ENCODE measurements at regions not wholly inside any gene's neighbourhood (a gene's known extent, or its start where the extent isn't known, plus 50 kb on each side); places are given as distances from the start of the nearest gene placed in this dataset.

GRCh38 chr4:126783191-126783590 lies 849.6 kb upstream of the INTU start:
- H3K4me1 ChIP-seq (ENCODE audit: insufficient read depth, low read length) = no peaks in the 10 kb centered on the region
- Mint-ChIP-seq H3K36me3 (no peaks in the 10 kb centered on the region), H3K4me1 (no peaks in the 10 kb centered on the region), H3K27ac (no peak overlapping the region), H3K4me3 (no peak overlapping the region), H3K9me3 (peaks cover 1 to 19% (median 4%) of the 10 kb centered on the region in 5 donors), H3K27me3 (no peaks in the 10 kb centered on the region)
- no peak for DNase-seq
- H3K27ac ChIP-seq (ENCODE audit: low read depth, low read length) = no peak overlapping the region
- no peaks in the 10 kb centered on the region for H3K27me3 ChIP-seq (ENCODE audit: insufficient read depth, low read length, poor library complexity, severe bottlenecking)
- CTCF ChIA-PET = no interaction called here
- no peaks in the 10 kb centered on the region for H3K36me3 ChIP-seq (ENCODE audit: insufficient read depth, low read length)
- H3K4me3 ChIP-seq (ENCODE audit: low read length) = no peak overlapping the region
- POLR2A ChIA-PET = no interaction called here
- no peaks in the 10 kb centered on the region for H3K9me3 ChIP-seq (ENCODE audit: low read length)

DNA sequence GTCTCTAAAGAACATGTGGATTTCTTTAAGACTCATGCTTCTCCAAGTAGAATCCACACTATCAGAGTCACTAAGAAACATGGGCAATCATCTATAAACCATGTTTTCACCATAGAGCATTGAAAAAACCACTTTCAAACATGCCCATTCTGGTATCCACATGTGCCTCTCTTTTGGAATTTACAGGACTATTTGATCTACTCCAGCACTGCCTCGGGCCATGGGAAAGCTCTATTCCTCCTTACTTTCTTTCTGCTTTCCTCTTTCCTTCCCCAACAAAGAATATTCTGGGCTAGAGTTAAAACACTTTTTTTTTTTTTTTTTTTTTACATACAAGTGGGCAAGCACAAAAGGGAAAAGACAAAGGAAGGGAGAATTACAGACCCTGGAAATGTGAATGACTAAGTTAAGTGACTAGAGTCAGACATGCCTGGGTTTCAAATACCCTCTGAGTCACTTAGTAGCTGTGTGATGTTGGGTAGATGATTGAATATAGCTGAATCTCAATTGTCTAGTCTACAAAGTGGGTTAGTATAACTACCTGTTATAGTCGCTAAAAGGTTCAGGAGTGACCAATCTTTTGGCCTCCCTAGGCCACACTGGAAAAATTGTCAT lies 847.7 kb upstream of the INTU start:
- CTCF ChIA-PET = interaction anchor here (1.3 kb wide), 1 partner anchor 10 kb away, joined by 4 read pairs; no protein-coding TSS in a partner anchor
- Histone ChIP-seq H3K27ac (ENCODE audit: low read depth, low read length) (no peak overlapping the region), H3K36me3 (ENCODE audit: insufficient read depth, low read length) (no peaks in the 10 kb centered on the region), H3K4me1 (ENCODE audit: insufficient read depth, low read length) (no peaks in the 10 kb centered on the region), H3K27me3 (ENCODE audit: insufficient read depth, low read length, poor library complexity, severe bottlenecking) (no peaks in the 10 kb centered on the region), H3K4me3 (ENCODE audit: low read length) (no peak overlapping the region), H3K9me3 (ENCODE audit: low read length) (no peaks in the 10 kb centered on the region)
- Mint-ChIP-seq H3K27ac (no peak overlapping the region), H3K4me1 (no peaks in the 10 kb centered on the region), H3K9me3 (peaks cover 0 to 19% (median 3%) of the 10 kb centered on the region in 5 donors), H3K4me3 (no peak overlapping the region), H3K27me3 (no peaks in the 10 kb centered on the region), H3K36me3 (no peaks in the 10 kb centered on the region)
- no peak for DNase-seq
- POLR2A ChIA-PET = no interaction called here

GRCh38 chr4:126790633-126791032 lies 842.1 kb upstream of the INTU start:
- POLR2A ChIA-PET = no interaction called here
- H3K9me3 ChIP-seq (ENCODE audit: low read length) = no peaks in the 10 kb centered on the region
- Mint-ChIP-seq H3K27ac (no peak overlapping the region), H3K4me3 (no peak overlapping the region), H3K36me3 (no peaks in the 10 kb centered on the region), H3K4me1 (no peaks in the 10 kb centered on the region), H3K9me3 (peaks cover 0 to 29% (median 0%) of the 10 kb centered on the region in 5 donors), H3K27me3 (no peaks in the 10 kb centered on the region)
- CTCF ChIA-PET = no interaction called here
- H3K36me3 ChIP-seq (ENCODE audit: insufficient read depth, low read length) = no peaks in the 10 kb centered on the region
- no peak overlapping the region for H3K4me3 ChIP-seq (ENCODE audit: low read length)
- no peaks in the 10 kb centered on the region for H3K27me3 ChIP-seq (ENCODE audit: insufficient read depth, low read length, poor library complexity, severe bottlenecking)
- no peaks in the 10 kb centered on the region for H3K4me1 ChIP-seq (ENCODE audit: insufficient read depth, low read length)
- H3K27ac ChIP-seq (ENCODE audit: low read depth, low read length) = no peak overlapping the region
- DNase-seq = no peak

GRCh38 chr4:126794363-126794762 lies 838.4 kb upstream of the INTU start:
- no peaks in the 10 kb centered on the region for H3K36me3 Mint-ChIP-seq
- no peaks in the 10 kb centered on the region for H3K36me3 ChIP-seq (ENCODE audit: insufficient read depth, low read length)
- H3K4me3 Mint-ChIP-seq = no peak overlapping the region
- H3K4me1 ChIP-seq (ENCODE audit: insufficient read depth, low read length) = no peaks in the 10 kb centered on the region
- ChIA-PET POLR2A (no interaction called here), CTCF (interaction anchor here (1.0 kb wide), 1 partner anchor 8 kb away, joined by 4 read pairs; no protein-coding TSS in a partner anchor)
- no peak for DNase-seq
- H3K27me3 Mint-ChIP-seq = no peaks in the 10 kb centered on the region
- no peak overlapping the region for H3K4me3 ChIP-seq (ENCODE audit: low read length)
- H3K9me3 Mint-ChIP-seq = peaks cover 0 to 29% (median 2%) of the 10 kb centered on the region in 5 donors
- no peak overlapping the region for H3K27ac ChIP-seq (ENCODE audit: low read depth, low read length)
- no peak overlapping the region for H3K27ac Mint-ChIP-seq
- no peaks in the 10 kb centered on the region for H3K9me3 ChIP-seq (ENCODE audit: low read length)
- no peaks in the 10 kb centered on the region for H3K4me1 Mint-ChIP-seq
- no peaks in the 10 kb centered on the region for H3K27me3 ChIP-seq (ENCODE audit: insufficient read depth, low read length, poor library complexity, severe bottlenecking)

- no peak overlapping the region for H3K27ac Mint-ChIP-seq
- no peak overlapping the region for H3K4me3 Mint-ChIP-seq
- H3K4me1 ChIP-seq (ENCODE audit: insufficient read depth, low read length) = no peaks in the 10 kb centered on the region
- peaks cover 0 to 20% (median 0%) of the 10 kb centered on the region in 5 donors for H3K9me3 Mint-ChIP-seq
- H3K27me3 Mint-ChIP-seq = no peaks in the 10 kb centered on the region
- H3K9me3 ChIP-seq (ENCODE audit: low read length) = no peaks in the 10 kb centered on the region
- no peaks in the 10 kb centered on the region for H3K27me3 ChIP-seq (ENCODE audit: insufficient read depth, low read length, poor library complexity, severe bottlenecking)
- no peak overlapping the region for H3K27ac ChIP-seq (ENCODE audit: low read depth, low read length)
- DNase-seq = no peak
- CTCF ChIA-PET = no interaction called here
- no peaks in the 10 kb centered on the region for H3K36me3 Mint-ChIP-seq
- H3K4me1 Mint-ChIP-seq = no peaks in the 10 kb centered on the region
- H3K4me3 ChIP-seq (ENCODE audit: low read length) = no peak overlapping the region
- H3K36me3 ChIP-seq (ENCODE audit: insufficient read depth, low read length) = no peaks in the 10 kb centered on the region
- POLR2A ChIA-PET = no interaction called here
Observed at GRCh38 chr4:126798214-126798613, 834.5 kb upstream of the INTU start.

DNA sequence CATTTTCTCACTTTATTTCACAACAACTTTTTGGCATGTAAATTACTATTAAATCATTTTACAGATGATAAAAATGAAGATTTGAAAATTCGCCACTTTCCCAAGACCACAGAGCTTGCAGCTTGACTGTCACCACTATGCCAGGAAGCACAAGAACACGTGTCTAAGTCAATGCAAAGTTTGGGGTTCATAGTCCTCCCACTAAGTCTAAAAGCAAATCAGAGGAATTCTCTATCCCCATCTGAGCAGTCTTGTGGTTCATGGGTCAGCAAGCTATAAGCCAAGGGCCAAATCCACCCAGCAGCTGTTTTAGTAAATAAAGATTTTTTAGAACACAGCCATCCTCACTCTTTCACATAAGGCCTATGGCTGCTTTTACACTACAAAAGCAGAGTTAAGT lies 833.3 kb upstream of the INTU start:
- no peaks in the 10 kb centered on the region for H3K36me3 Mint-ChIP-seq
- CTCF ChIA-PET = no interaction called here

DNA sequence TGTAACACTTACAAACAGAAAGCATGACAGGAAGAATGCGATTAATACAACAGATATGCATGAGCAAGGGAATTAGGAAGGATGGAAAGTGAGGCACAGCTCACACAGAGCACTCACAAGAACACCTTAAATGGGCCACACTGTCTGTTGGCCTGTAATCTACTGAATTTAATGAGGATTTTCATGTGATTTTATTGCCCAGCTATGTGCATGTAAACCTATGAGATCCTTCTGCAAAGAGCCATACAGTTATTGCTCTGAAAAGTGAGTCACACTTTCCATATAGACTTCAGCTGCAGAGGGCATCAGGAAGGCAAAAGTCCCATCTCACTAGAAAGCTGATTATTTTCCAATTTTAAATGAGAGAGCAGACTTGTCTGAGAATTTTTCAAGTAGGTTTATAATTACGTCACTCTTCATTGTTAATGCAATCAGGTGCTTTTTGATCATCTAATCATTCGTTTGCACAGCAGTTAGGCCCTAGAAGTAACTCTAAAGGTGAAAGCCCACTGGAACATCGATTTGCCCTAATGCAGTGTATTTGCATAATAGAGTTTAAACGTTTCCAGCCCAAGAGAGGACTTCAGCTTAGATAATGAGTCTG lies 832.7 kb upstream of the INTU start:
- no peaks in the 10 kb centered on the region for H3K36me3 Mint-ChIP-seq
- Histone ChIP-seq H3K9me3 (ENCODE audit: low read length) (no peaks in the 10 kb centered on the region), H3K4me1 (ENCODE audit: insufficient read depth, low read length) (no peaks in the 10 kb centered on the region), H3K36me3 (ENCODE audit: insufficient read depth, low read length) (no peaks in the 10 kb centered on the region), H3K27ac (ENCODE audit: low read depth, low read length) (no peak overlapping the region), H3K4me3 (ENCODE audit: low read length) (no peak overlapping the region), H3K27me3 (ENCODE audit: insufficient read depth, low read length, poor library complexity, severe bottlenecking) (no peaks in the 10 kb centered on the region)
- H3K4me1 Mint-ChIP-seq = no peaks in the 10 kb centered on the region
- no peak for DNase-seq
- peaks cover 0 to 29% (median 4%) of the 10 kb centered on the region in 5 donors for H3K9me3 Mint-ChIP-seq
- H3K27me3 Mint-ChIP-seq = no peaks in the 10 kb centered on the region
- ChIA-PET POLR2A (no interaction called here), CTCF (no interaction called here)
- H3K4me3 Mint-ChIP-seq = no peak overlapping the region
- H3K27ac Mint-ChIP-seq = no peak overlapping the region

More for the DNA sequence above, 833.3 kb upstream of the INTU start:
- DNase-seq = no peak
- Histone ChIP-seq H3K9me3 (ENCODE audit: low read length) (no peaks in the 10 kb centered on the region), H3K4me1 (ENCODE audit: insufficient read depth, low read length) (no peaks in the 10 kb centered on the region), H3K4me3 (ENCODE audit: low read length) (no peak overlapping the region), H3K27me3 (ENCODE audit: insufficient read depth, low read length, poor library complexity, severe bottlenecking) (no peaks in the 10 kb centered on the region), H3K27ac (ENCODE audit: low read depth, low read length) (no peak overlapping the region), H3K36me3 (ENCODE audit: insufficient read depth, low read length) (no peaks in the 10 kb centered on the region)
- H3K4me1 Mint-ChIP-seq = no peaks in the 10 kb centered on the region
- POLR2A ChIA-PET = no interaction called here
- H3K9me3 Mint-ChIP-seq = peaks cover 0 to 29% (median 2%) of the 10 kb centered on the region in 5 donors
- no peaks in the 10 kb centered on the region for H3K27me3 Mint-ChIP-seq
- no peak overlapping the region for H3K27ac Mint-ChIP-seq
- H3K4me3 Mint-ChIP-seq = no peak overlapping the region

GRCh38 chr4:126800575-126801141 lies 832.1 kb upstream of the INTU start:
- Histone ChIP-seq H3K27ac (ENCODE audit: low read depth, low read length) (no peak overlapping the region), H3K9me3 (ENCODE audit: low read length) (no peaks in the 10 kb centered on the region), H3K4me3 (ENCODE audit: low read length) (no peak overlapping the region), H3K27me3 (ENCODE audit: insufficient read depth, low read length, poor library complexity, severe bottlenecking) (no peaks in the 10 kb centered on the region), H3K4me1 (ENCODE audit: insufficient read depth, low read length) (no peaks in the 10 kb centered on the region), H3K36me3 (ENCODE audit: insufficient read depth, low read length) (no peaks in the 10 kb centered on the region)
- Mint-ChIP-seq H3K4me1 (no peaks in the 10 kb centered on the region), H3K4me3 (no peak overlapping the region), H3K9me3 (peaks cover 0 to 29% (median 4%) of the 10 kb centered on the region in 5 donors), H3K27me3 (no peaks in the 10 kb centered on the region), H3K36me3 (no peaks in the 10 kb centered on the region), H3K27ac (no peak overlapping the region)
- no peak for DNase-seq
- ChIA-PET POLR2A (no interaction called here), CTCF (no interaction called here)
